Loucy (cell line): ENCODE measurements at regions not wholly inside any gene's neighbourhood (a gene's known extent, or its start where the extent isn't known, plus 50 kb on each side); places are given as distances from the start of the nearest gene placed in this dataset.

Experiments
- EZH2phosphoT487 ChIP-seq: fragments of 200-600 bp; IDR thresholded peaks from 2 replicates; pipeline ENCODE4 v1.6.1; 2018; ENCODE audit warnings: antibody characterized with exemption, mild to moderate bottlenecking, moderate library complexity, borderline replicate concordance
- TF ChIP-seq, protein P1 (sequence below): fragments of 200-600 bp; sonication (generic); conservative IDR thresholded peaks from 2 replicates; pipeline ENCODE4 v1.5.1; 2014; ENCODE audit warnings: mild to moderate bottlenecking, antibody characterized with exemption, low read length

DNA sequence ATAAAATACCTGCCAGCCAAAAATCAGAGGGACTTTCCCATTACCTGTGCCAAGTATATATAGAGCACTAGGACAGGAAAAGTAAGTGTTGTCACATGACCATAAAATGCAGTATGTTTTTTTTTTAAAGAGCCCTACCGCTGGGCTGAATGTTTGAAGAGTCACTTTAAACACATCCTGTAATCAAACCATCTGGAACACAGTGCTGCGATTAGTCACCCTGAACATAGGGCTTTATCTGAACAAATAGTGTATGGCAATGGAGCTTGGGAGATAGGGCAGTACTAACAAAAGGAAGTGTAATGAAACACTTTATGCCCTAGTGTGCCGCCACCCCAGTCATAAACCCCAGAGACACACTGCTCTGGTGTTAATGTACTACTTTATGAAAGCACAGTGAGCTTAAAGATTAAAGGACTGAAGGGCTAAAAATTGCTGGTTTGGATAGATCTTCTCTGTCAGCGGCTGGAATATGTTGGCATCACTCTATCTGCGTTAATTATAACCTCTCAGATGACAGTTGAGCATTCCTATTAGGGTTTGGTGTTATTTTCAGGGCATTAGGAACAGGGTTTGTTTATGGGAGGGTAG is 90.4 kb downstream of the ZNF608 start:
- TF ChIP-seq, protein P1, sequence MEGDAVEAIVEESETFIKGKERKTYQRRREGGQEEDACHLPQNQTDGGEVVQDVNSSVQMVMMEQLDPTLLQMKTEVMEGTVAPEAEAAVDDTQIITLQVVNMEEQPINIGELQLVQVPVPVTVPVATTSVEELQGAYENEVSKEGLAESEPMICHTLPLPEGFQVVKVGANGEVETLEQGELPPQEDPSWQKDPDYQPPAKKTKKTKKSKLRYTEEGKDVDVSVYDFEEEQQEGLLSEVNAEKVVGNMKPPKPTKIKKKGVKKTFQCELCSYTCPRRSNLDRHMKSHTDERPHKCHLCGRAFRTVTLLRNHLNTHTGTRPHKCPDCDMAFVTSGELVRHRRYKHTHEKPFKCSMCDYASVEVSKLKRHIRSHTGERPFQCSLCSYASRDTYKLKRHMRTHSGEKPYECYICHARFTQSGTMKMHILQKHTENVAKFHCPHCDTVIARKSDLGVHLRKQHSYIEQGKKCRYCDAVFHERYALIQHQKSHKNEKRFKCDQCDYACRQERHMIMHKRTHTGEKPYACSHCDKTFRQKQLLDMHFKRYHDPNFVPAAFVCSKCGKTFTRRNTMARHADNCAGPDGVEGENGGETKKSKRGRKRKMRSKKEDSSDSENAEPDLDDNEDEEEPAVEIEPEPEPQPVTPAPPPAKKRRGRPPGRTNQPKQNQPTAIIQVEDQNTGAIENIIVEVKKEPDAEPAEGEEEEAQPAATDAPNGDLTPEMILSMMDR = no peak
- TF ChIP-seq EZH2phosphoT487 = no peak
